IMR-90 (cell line): ENCODE measurements at regions not wholly inside any gene's neighbourhood (a gene's known extent, or its start where the extent isn't known, plus 50 kb on each side); places are given as distances from the start of the nearest gene placed in this dataset.

Source experiments
- ATAC-seq: fragments of 200-7000 bp; cut with Tn5 transposase; 2 replicates; pipeline ENCODE4 v1.9.1; 2020; ENCODE audit warnings: low read depth, mild to moderate bottlenecking, moderate library complexity
- BruUV-seq: library from RNA; stranded (reverse); fragments of 400-500 nt; replicated peaks from 2 replicates; lab custom pipeline; 2021; lab: Mats Ljungman, UMichigan
- CTCF ChIA-PET: fragments of 300-600 bp; formaldehyde crosslinking; extraction: SDS; loops from one replicate; lab custom pipeline; 2021; ENCODE audit warnings: antibody characterized with exemption; lab: Yijun Ruan, JAX
- POLR2A ChIA-PET: fragments of 300-600 bp; sonication (Branson Sonifier 250); formaldehyde crosslinking; loops from one replicate; lab custom pipeline; 2022; ENCODE audit warnings: antibody characterized with exemption; ENCODE audit not compliant: unreplicated experiment; lab: Charles Lee
- DNase-seq: peaks from one replicate; pipeline ENCODE4 v3.0.0; 2013
- H2AFZ ChIP-seq: replicated peaks from 2 replicates; pipeline ENCODE3; 2013; ENCODE audit warnings: low read length, mild to moderate bottlenecking; ENCODE audit not compliant: poor library complexity
- H2AK5ac ChIP-seq: 2 replicates; pipeline ENCODE4 v1.6.1; 2013; ENCODE audit warnings: low read depth, low read length, inconsistent platforms
- H2AK9ac ChIP-seq: replicated peaks from 2 replicates; pipeline ENCODE3; 2013; ENCODE audit warnings: mild to moderate bottlenecking, low read depth, low read length, moderate library complexity; ENCODE audit not compliant: poor library complexity
- H2BK120ac ChIP-seq: 2 replicates; pipeline ENCODE4 v1.6.1; 2013; ENCODE audit warnings: low read depth, low read length, inconsistent platforms
- H2BK15ac ChIP-seq: 3 replicates; pipeline ENCODE4 v1.6.1; 2013; ENCODE audit warnings: low read depth, low read length, inconsistent platforms
- H2BK20ac ChIP-seq: 2 replicates; pipeline ENCODE4 v1.6.1; 2013; ENCODE audit warnings: low read depth, mild to moderate bottlenecking, inconsistent platforms, low read length, moderate library complexity
- H2BK5ac ChIP-seq: 2 replicates; pipeline ENCODE4 v1.6.1; 2013; ENCODE audit warnings: mild to moderate bottlenecking, low read depth, low read length, inconsistent platforms; ENCODE audit not compliant: poor library complexity, severe bottlenecking
- H3K14ac ChIP-seq: replicated peaks from 2 replicates; pipeline ENCODE4 v1.6.1; 2013; ENCODE audit warnings: low read depth, low read length, inconsistent platforms
- H3K18ac ChIP-seq: 2 replicates; pipeline ENCODE4 v1.6.1; 2013; ENCODE audit warnings: low read depth, low read length, control low read depth
- H3K23ac ChIP-seq: 2 replicates; pipeline ENCODE4 v1.6.1; 2013; ENCODE audit warnings: low read depth, low read length, inconsistent platforms
- H3K27ac ChIP-seq: 2 replicates; pipeline ENCODE4 v1.5.1; 2013; ENCODE audit warnings: mild to moderate bottlenecking, control low read depth, low read length; ENCODE audit not compliant: insufficient read depth
- H3K27me3 ChIP-seq: 2 replicates; pipeline ENCODE4 v1.6.1; 2013; ENCODE audit warnings: low read length; ENCODE audit not compliant: control insufficient read depth, insufficient read depth
- H3K36me3 ChIP-seq: 2 replicates; pipeline ENCODE4 v1.6.1; 2013; ENCODE audit warnings: low read length, mixed read lengths; ENCODE audit not compliant: control insufficient read depth, insufficient read depth
- H3K4ac ChIP-seq: 2 replicates; pipeline ENCODE4 v1.6.1; 2013; ENCODE audit warnings: low read depth, low read length, inconsistent platforms
- H3K4me1 ChIP-seq: 2 replicates; pipeline ENCODE4 v1.6.1; 2013; ENCODE audit warnings: low read length, mixed read lengths; ENCODE audit not compliant: control insufficient read depth, insufficient read depth
- H3K4me2 ChIP-seq: 2 replicates; pipeline ENCODE4 v1.6.1; 2013; ENCODE audit warnings: low read depth, mild to moderate bottlenecking, control low read depth, low read length, moderate library complexity
- H3K4me3 ChIP-seq: 2 replicates; pipeline ENCODE4 v1.5.1; 2013; ENCODE audit warnings: low read depth, mild to moderate bottlenecking, control low read depth, low read length, moderate library complexity; ENCODE audit not compliant: insufficient read depth
- H3K56ac ChIP-seq: 2 replicates; pipeline ENCODE4 v1.6.1; 2013; ENCODE audit warnings: low read length, inconsistent platforms; ENCODE audit not compliant: insufficient read depth; ENCODE audit errors: extremely low read depth
- H3K79me1 ChIP-seq, 2 experiments: 2 replicates each; pipeline ENCODE4 v1.6.1; 2013; ENCODE audit warnings: low read length in 2 of 2, inconsistent platforms in 1 of 2, low read depth in 1 of 2
- H3K9ac ChIP-seq: 2 replicates; pipeline ENCODE4 v1.6.1; 2013; ENCODE audit warnings: low read depth, low read length, control low read depth
- H3K9me1 ChIP-seq: 2 replicates; pipeline ENCODE4 v1.6.1; 2013; ENCODE audit warnings: low read length, inconsistent platforms; ENCODE audit not compliant: insufficient read depth
- H3K9me3 ChIP-seq: 2 replicates; pipeline ENCODE4 v1.6.1; 2013; ENCODE audit warnings: low read length; ENCODE audit not compliant: control insufficient read depth, insufficient read depth
- H4K20me1 ChIP-seq: 2 replicates; pipeline ENCODE4 v1.6.1; 2013; ENCODE audit warnings: low read length, inconsistent platforms; ENCODE audit not compliant: insufficient read depth
- H4K5ac ChIP-seq: 2 replicates; pipeline ENCODE4 v1.6.1; 2013; ENCODE audit warnings: mild to moderate bottlenecking, low read depth, low read length, control low read depth
- H4K8ac ChIP-seq, 2 experiments: 2 replicates each; pipeline ENCODE4 v1.6.1; 2013; ENCODE audit warnings: low read depth in 2 of 2, low read length in 2 of 2, control low read depth in 1 of 2, inconsistent platforms in 1 of 2
- H4K91ac ChIP-seq: 2 replicates; pipeline ENCODE4 v1.6.1; 2013; ENCODE audit warnings: low read depth, low read length, inconsistent platforms; ENCODE audit not compliant: insufficient read depth
- BHLHE40 ChIP-seq: fragments of 150-350 bp; IDR thresholded peaks from 2 replicates; pipeline ENCODE4 v1.6.1; 2016; ENCODE audit warnings: mild to moderate bottlenecking, low read depth, low read length
- CHD1 ChIP-seq: IDR thresholded peaks from 2 replicates; pipeline ENCODE4 v1.6.1; 2012; ENCODE audit warnings: low read depth, low read length, improper control_type of control experiment
- CTCF ChIP-seq: conservative IDR thresholded peaks from 2 replicates; pipeline ENCODE4 v1.5.1; 2012; ENCODE audit warnings: mild to moderate bottlenecking, low read depth, low read length, improper control_type of control experiment
- ELK1 ChIP-seq: fragments of 150-350 bp; IDR thresholded peaks from 2 replicates; pipeline ENCODE4 v1.6.1; 2016; ENCODE audit warnings: low read depth, mild to moderate bottlenecking, low read length, moderate library complexity, borderline replicate concordance
- FOS ChIP-seq: fragments of 150-350 bp; IDR thresholded peaks from 2 replicates; pipeline ENCODE4 v1.6.1; 2016; ENCODE audit warnings: low read depth, low read length
- NFE2L2 ChIP-seq: fragments of 150-350 bp; IDR thresholded peaks from 2 replicates; pipeline ENCODE4 v1.6.1; 2016; ENCODE audit warnings: low read depth, mild to moderate bottlenecking, low read length
- WGBS, 2 experiments: methylation state at CpG; one replicate each; pipeline versions ENCODE4 v1.1.5 to v1.1.7; 2013; ENCODE audit warnings: missing lambda C conversion rate in 2 of 2; ENCODE audit not compliant: insufficient read length in 1 of 2; ENCODE audit errors: extremely low coverage in 2 of 2; 5-methylcytosine and 5-hydroxymethylcytosine counted together
- dilution Hi-C: fragments of 300-500 bp; cut with HindIII; formaldehyde crosslinking; loops from one replicate; pipeline ENCODE4 v1.14.3; 2018; ENCODE audit warnings: low sequenced_read_pairs; ENCODE audit not compliant: unreplicated experiment
- in situ Hi-C: fragments of 300-500 bp; cut with MboI; formaldehyde crosslinking; loops from 3 replicates; pipeline ENCODE4 v1.14.3; 2019; ENCODE audit warnings: low sequenced_read_pairs, inconsistent platforms, mixed read lengths
- intact Hi-C: fragments of 100-400 bp; cut with micrococcal nuclease; formaldehyde crosslinking; loops from 2 replicates; pipeline ENCODE4 v1.10.0; 2022

DNA sequence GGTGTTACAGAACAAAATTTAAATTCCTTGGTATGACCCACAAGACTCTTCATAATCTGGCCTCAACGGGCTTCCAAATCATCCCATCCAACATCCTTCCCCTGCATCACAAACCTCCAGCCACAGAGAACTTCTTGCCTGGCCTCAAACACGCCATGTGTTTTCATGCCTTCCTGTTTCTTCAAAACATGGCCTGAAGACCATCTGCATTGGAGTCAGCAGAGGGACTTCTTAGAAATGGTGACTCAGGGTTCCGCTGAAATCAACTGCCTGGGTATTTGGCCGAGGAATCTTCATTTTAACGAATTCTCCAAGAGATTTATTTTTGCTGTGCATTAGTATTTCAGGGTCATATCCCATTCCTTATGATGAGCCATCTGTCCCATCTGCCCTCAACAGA, 138.1 kb upstream of the RAP2B start:
- CTCF ChIA-PET = no interaction called here
- intact Hi-C loops = no loop called here
- dilution Hi-C loops = no loop called here

More for the DNA sequence above, 138.1 kb upstream of the RAP2B start:
- Histone ChIP-seq H3K79me1 (no peaks in the 10 kb centered on the region), H3K9me3 (no peaks in the 10 kb centered on the region), H2BK20ac (no peak overlapping the region), H4K8ac (no peak overlapping the region), H4K91ac (no peak overlapping the region), H4K20me1 (no peaks in the 10 kb centered on the region), H2AFZ (no peak overlapping the region), H3K9me1 (no peaks in the 10 kb centered on the region), H3K9ac (no peak overlapping the region), H3K4ac (no peak overlapping the region), H3K36me3 (no peaks in the 10 kb centered on the region), H3K18ac (no peak overlapping the region), H4K5ac (no peak overlapping the region), H3K27ac (no peak overlapping the region), H2BK120ac (no peak overlapping the region), H3K56ac (no peak overlapping the region), H3K23ac (no peak overlapping the region), H3K27me3 (peaks cover 11% of the 10 kb centered on the region), H3K4me2 (no peak overlapping the region), H2BK15ac (no peak overlapping the region), H2AK5ac (no peak overlapping the region), H3K4me3 (no peak overlapping the region), H2AK9ac (no peak overlapping the region), H2BK5ac (no peak overlapping the region), H3K14ac (no peak overlapping the region), H3K4me1 (no peaks in the 10 kb centered on the region)
- POLR2A ChIA-PET = no interaction called here
- ATAC-seq = no peak
- 100% methylated on average over 1 of the region's 5 CpGs; no CpG with 5 or more reads in 1 of the 2 experiments for WGBS, 2 experiments
- no peak for DNase-seq
- in situ Hi-C loops = loop anchor here (25.0 kb wide), 2 partner anchors 963 to 1213 kb away; no protein-coding TSS in a partner anchor
- TF ChIP-seq FOS = no peak
- no peak for TF ChIP-seq NFE2L2
- no peak for TF ChIP-seq CTCF
- TF ChIP-seq CHD1 = no peak
- no peak for TF ChIP-seq BHLHE40
- no peak for TF ChIP-seq ELK1
- BruUV-seq = no TSS peak
